ENCODE measurements at regions not wholly inside any gene's neighbourhood (a gene's known extent, or its start where the extent isn't known, plus 50 kb on each side); places are given as distances from the start of the nearest gene placed in this dataset.

DNA sequence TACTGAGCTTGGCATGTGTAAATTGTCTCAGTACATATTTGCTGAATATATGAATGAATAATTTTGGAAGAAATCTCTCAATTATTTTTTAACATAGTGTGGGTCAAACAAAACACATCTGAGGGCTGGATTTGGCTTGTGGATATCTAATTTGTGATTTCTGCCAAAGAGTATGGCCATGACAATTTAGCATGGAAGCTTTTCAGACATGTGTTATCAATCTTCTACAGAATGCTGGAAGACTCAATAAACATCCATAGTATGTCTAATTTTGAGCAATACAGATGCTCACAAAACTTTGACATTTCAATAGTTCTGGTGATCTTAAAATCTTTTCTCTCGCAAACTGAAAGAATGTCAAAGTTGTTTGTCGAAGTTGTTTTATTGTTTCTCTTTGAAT lies 214.1 kb upstream of the ANKH start:
- H3K27ac ChIP-seq (ENCODE audit: low read depth, low read length), result no peak overlapping the region
- 74 to 92% (median 89%) methylated on average over 2 of the region's 2 CpGs for WGBS, 3 donors

DNA sequence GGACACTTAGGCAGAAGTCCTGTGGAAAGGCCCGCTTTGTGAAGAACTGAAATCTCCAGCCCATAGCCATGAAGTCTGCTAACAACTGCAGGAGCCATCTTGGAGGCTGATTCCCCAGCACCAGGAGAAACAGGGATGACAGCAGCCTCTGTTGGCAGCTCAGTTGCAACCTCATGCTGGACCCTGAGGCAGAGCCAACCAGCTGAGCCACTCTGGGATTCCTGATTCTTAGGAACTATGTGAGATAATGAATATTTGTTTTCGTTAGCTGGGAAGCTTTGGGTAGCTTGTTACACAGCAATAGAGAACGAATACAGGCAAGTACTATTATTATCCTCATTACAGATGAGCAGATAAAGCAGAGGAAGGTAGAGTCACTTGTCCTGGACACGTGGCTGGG lies 210.5 kb upstream of the ANKH start:
- 51 to 79% (median 72%) methylated on average over 4 of the region's 4 CpGs for WGBS, 3 donors
- no peak overlapping the region for H3K27ac ChIP-seq (ENCODE audit: low read depth, low read length)

DNA sequence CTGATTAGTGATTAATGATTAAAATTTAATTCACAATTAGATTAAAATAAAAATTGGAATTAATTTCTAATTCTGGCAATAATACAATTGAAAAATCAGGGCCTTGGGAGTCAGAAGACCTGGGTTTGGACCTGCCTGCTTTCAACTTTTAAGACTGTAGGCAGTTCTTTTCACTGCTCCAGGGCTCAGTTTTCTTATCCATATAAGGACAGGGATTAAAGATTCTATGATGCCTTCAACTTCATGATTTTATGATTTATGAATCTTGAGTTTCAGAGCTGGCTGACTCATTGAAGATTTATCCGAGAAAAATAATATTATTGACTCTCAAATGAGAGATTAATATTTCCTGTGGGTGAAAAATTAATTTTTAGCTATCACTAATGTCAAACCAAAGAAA lies 208.6 kb upstream of the ANKH start:
- 30 to 69% (median 58%) methylated on average over 1 of the region's 1 CpG for WGBS, 3 donors
- no peak overlapping the region for H3K27ac ChIP-seq (ENCODE audit: low read depth, low read length)

DNA sequence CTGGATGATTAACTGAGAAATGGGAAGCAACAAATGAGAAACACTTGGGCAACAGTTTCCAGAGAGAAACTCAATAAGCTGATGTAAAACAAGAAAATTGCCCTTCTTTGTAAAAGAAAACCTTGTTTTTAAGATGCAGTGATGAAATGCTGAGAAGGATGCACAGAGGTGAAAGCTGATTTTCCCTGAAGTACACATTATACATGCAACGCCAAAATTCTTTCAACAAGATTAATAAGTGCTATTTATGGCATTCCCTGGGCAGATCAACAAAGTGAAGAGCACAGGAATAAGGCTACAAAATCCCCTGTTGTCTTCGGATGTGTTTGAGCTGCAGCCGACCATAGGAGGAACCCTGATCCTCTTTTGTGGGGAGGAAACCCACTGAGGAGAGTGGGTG lies 208.0 kb upstream of the ANKH start:
- WGBS, 3 donors, result 64 to 73% (median 68%) methylated on average over 3 of the region's 3 CpGs
- no peak overlapping the region for H3K27ac ChIP-seq (ENCODE audit: low read depth, low read length)

DNA sequence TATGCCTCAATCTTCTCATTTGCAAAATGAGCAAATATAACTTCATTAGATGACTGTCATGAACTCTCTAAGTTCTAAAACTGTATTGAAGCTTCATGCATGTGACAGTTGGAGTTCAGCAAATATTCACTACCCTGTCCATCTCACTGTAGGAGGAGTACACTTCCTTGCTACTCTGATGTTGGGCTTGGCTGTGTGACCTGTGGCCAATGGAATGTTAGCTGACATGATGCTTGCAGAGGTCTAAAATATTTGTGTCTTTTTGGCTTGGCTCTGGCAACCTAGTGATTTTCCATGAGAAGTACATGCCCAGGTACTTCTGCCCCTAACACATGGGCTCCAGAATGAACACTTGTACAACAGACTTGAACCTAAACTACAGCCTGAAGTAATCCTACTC lies 203.1 kb upstream of the ANKH start:
- no peak overlapping the region for H3K27ac ChIP-seq (ENCODE audit: low read depth, low read length)

DNA sequence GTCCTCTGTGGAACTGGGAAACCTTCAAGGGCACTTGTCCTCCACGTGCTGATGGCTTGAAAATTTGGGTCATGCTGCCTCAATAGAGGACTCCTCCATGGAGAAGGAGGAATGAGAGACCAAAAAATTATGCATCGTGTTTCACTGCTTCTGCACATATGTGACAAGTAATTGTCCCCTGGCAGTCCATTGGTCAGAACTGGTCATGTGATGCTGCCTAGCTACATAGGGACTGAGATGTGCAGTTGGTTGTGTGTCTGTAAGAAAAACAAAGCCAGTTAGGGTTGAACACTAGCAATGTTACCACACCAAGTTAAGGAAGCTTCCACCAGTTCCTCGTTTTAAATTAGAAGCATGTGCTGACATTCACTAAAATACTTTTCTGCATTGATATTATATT lies 201.9 kb upstream of the ANKH start:
- WGBS, 3 donors, result 58 to 80% (median 78%) methylated on average over 3 of the region's 3 CpGs
- no peak overlapping the region for H3K27ac ChIP-seq (ENCODE audit: low read depth, low read length)

DNA sequence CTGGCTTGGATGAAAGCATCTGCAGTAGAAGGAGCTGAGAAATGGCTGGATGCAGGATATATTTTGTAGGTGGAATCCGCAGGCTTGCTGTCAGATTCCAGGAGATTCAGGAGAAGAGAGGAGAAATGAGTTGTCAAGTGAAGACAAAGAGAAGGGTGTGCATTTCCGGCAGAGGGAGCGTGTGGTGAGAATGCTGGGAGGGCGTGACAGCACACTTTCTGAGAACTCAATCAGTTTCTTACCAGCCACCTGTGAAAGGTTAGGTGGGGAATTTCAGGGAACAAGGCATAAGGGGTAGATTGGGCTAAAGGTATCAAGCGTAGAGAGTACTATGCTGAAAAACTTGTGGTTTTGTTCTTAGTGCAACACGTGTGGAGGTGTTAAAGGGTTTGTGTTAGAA lies 199.3 kb upstream of the ANKH start:
- 73 to 89% (median 89%) methylated on average over 6 of the region's 6 CpGs for WGBS, 3 donors
- H3K27ac ChIP-seq (ENCODE audit: low read depth, low read length), result no peak overlapping the region

DNA sequence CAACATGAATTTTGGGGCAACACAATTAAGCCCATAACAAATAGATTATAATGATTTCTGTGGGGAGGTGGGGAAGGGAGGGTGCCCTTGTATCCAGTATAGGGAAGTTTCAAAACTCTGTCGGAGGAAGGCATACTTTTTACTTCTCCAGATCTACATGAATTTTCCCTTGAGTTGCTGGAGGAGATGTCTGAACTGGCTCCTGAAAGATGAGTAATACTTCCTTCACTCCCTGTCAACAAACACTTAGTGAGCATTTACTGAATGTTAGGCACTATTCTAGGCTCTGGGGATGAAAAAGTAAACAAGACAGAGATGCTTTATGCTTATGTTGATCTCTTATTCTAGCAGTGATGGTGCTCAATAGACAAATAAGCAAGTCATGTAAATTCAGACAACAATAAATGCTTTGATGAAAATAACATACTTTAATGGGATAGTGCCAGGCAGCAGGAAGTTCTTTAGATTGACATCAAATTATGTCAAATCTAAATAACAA lies 197.9 kb upstream of the ANKH start:
- no peak overlapping the region for H3K27ac ChIP-seq (ENCODE audit: low read depth, low read length)
- 73 to 85% (median 81%) methylated on average over 1 of the region's 1 CpG for WGBS, 3 donors

DNA sequence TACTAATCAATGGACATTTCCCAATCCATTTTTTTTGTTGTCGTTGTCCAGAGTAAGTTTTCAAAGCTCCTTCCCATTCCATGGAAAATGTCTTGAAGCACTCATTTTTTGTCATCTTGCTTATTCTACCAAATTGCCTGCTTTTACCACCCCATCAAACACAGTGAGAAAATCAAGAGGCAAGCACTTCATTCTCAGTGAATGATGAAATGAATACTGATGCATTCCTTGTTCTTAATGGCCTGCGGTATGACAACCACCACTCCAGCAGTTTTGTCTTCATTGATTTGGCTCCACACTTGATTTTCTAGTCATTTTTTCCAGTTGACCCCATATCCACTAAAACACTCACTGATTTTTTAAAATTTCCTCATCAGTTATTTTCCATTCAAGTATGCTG lies 193.5 kb upstream of the ANKH start:
- H3K27ac ChIP-seq (ENCODE audit: low read depth, low read length), result no peak overlapping the region
- 60 to 79% (median 71%) methylated on average over 2 of the region's 2 CpGs for WGBS, 3 donors

DNA sequence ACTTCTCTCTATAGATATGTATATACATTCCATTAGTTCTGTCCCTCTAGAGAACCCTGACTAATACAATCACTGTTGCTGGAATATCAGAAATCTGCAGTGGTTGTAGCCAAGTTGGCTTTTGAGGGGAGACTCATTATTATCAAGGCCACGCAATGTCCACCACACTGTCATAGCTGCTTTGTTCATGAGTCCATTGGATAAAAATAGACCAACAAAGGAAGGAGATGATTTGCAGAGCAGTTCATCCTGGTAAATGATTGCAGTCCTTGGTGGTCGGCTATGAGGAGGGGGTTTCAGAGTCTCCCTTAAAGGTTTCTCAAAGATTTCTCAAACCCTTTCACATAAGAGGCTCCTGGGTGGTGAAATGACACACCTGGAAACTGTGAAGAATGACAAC lies 192.8 kb upstream of the ANKH start:
- no peak overlapping the region for H3K27ac ChIP-seq (ENCODE audit: low read depth, low read length)
- 57 to 84% (median 77%) methylated on average over 2 of the region's 2 CpGs for WGBS, 3 donors

DNA sequence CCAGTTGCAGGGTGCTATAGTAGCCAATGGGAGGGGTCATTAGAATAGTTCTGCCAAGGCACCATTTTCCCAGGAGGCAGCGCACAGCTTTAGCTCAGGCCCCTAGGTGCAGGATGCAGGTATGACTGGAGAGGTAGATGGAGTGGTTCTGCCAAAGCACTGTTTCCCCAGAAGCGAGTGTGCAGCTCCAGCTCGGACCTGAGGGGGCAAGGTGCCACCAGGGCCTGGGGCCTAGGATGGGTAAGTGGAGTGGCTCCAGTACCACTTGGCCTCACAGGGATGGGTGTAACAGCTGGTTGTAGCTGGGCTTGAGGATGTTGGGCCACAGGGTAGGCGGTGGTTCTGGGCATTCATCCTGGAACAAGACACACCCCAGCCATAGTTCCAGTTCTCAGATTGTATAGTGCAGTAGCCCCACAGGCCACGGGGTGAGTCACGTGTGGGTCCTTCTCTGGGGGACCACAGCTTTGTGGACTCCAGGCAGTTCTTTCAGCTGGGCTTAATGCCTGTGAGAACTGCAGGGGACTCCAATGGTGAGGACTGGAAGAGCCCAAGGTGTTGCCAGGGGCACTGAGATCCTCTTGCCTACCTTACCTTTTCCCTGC lies 185.5 kb upstream of the ANKH start:
- H3K27ac ChIP-seq (ENCODE audit: low read depth, low read length), result no peak overlapping the region
- WGBS, 3 donors, result 89 to 94% (median 91%) methylated on average over 6 of the region's 6 CpGs

DNA sequence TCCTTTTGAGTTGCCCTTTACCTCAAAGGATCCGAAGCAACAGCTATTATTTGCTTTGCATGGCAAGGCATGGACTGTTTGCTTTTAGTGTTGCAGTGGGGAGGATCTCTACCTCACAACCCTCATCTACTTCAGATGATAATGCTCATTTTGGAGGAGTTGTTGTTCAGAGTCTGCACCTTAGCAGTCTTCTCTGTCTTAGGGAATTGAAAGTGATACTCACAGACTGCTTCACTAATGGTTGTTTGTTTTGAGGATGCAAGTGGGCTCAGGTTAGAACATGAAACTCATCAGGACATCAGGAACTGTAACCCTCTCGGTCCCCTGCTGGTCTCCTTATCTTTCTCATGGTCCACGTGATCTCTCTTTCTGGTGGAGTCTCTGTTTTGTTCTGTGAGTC lies 172.9 kb upstream of the ANKH start:
- 70 to 80% (median 77%) methylated on average over 3 of the region's 3 CpGs for WGBS, 3 donors
- no peak overlapping the region for H3K27ac ChIP-seq (ENCODE audit: low read depth, low read length)

DNA sequence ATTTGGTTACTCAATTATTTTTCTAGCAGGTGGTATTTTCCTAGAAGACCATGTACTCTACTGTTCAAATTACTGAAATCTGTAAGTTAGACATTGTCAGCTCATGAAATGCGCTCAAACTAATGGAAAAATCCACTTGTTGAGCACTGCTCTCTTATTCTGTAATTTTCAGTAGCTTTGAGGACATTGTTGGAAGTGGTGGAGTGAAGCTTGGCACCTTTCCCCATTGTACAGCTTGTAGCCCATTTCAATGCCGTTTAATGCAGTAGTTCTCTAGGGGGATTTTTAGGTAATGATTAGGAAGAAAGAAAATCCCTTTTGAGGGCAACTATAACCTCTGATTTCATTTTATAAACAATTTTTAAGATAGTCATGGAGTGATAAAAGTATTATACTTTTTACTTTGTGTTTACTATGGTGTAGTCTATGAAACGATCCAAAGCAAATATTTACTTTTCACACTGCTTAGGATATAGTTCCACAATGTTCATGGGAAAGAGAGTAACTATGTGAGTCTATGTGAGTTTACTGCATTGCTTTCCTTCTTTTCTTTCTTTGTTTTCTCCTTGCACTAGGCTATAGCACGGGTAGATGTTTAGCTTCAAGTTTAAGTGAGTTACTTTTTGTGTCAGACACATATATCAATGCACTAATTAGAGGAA lies 165.8 kb upstream of the ANKH start:
- WGBS, 3 donors, result 42 to 82% (median 70%) methylated on average over 4 of the region's 4 CpGs
- no peak overlapping the region for H3K27ac ChIP-seq (ENCODE audit: low read depth, low read length)

DNA sequence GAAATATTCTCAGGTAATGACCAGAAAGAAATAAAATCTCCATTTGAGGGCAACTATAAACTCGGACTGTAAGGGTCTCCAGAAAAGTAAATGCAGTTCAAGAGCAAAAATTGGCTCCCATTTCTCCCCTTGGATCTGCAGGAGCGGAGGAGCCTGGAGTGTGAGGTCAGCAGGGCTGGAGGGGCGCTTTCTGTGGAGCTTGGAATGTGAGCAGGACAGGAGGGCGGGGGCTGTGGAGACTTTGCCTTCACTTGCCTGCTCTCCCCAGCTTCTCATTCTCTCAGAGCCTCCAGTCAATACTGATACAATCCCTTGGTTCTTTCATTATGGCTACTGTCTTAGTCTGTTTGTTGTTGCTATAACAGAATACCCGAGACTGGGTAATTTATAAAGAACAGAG lies 162.8 kb upstream of the ANKH start:
- 74 to 82% (median 76%) methylated on average over 5 of the region's 5 CpGs for WGBS, 3 donors
- no peak overlapping the region for H3K27ac ChIP-seq (ENCODE audit: low read depth, low read length)

DNA sequence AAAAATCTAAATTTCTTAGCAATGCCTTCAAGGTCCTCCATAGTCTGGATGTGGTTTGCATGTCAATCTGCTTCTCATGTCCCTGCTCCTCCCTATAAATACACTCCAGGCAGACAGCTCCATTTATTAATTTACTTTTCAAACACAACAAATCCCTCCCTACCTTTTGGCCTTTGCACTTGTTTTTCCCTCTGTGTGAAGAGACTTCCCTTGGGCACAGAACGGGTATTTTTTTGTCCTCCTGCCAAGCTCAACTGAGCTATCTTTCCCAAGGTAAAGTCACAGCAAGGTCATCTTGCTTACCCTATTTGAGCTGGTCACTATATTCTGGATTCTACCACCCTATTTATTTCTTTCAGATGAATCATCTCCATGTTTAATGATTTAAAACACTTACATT lies 159.6 kb upstream of the ANKH start:
- 23 to 69% (median 39%) methylated on average over 1 of the region's 1 CpG for WGBS, 3 donors
- H3K27ac ChIP-seq (ENCODE audit: low read depth, low read length), result no peak overlapping the region

DNA sequence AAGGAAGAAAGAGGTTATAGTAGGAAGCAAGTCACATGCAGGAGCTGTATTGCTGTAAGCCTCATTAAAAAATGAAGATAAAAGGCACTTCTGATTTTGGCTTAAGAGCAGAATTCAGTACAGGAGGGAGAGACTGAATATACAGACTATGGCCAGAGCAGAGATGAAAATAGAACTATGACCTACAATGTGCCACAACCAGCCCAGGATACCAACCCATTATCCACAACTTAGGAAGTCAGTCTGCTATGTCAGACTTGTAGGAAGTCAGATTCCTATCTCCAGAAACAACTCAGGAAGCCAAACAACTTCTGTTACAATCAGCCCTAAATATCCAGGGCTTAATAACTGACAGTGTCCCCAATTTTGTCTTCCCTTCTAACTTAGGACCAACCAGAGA lies 156.2 kb upstream of the ANKH start:
- H3K27ac ChIP-seq (ENCODE audit: low read depth, low read length), result no peak overlapping the region

DNA sequence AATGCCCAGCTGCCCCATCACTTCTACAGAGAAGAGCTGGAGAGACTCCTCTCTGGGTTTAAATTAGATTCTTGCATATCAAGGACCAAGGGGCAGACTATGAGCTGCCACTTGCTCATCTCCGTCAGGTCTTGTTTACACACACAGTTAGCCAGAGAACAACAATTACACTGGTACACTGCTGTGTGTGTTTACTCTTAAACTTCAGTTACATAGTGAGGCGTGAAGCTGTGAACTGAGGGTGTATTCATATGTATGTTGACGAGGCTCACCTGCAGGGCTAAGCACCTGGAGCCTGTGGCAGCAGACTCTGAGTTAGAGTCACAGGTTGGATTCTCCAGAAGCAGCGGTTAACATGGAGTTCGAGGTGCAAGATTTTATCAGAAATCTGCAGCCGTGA lies 155.4 kb upstream of the ANKH start:
- 57 to 74% (median 74%) methylated on average over 6 of the region's 6 CpGs for WGBS, 3 donors
- no peak overlapping the region for H3K27ac ChIP-seq (ENCODE audit: low read depth, low read length)

DNA sequence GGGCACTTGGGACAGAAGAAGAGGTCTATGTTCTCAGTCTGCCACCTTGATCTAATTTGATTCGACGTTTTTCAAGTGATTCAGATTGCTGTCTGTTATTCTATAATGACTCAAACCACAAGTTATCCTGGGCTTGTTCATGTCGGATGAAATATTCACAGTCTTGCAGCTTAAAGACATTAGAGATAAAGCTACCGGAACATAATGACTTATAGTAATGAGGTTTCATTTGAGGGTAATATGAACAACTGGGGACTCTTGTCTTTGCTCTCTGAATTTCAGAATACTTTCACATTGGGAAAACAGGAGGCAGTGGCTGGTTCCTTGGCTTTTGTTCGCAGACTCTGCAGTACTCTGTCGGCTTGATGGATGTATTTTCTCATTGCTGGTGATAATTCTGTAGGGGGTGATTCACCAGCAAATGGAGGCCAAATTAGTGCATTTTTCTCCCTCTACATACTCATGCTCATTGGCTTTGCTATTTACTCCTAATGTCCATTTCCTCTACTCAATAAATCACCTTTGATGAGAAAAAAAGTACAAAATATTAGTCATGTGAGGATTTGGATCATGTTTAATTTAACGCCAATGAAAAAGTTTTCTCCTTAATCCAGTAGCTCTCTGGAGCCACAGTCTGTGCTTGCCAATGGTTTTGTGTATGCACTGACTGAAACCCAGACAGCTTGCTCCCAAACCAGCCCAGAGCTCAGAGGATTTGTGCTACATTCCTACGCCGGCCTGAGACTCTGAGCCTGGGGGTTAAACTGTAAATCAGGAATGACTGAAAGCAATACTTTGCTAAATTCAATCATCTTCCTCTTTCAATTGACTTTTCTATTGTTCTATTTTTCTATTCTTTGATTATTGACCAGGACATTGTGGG lies 154.7 kb upstream of the ANKH start:
- no peak overlapping the region for H3K27ac ChIP-seq (ENCODE audit: low read depth, low read length)
- WGBS, 3 donors, result 62 to 67% (median 63%) methylated on average over 9 of the region's 9 CpGs

DNA sequence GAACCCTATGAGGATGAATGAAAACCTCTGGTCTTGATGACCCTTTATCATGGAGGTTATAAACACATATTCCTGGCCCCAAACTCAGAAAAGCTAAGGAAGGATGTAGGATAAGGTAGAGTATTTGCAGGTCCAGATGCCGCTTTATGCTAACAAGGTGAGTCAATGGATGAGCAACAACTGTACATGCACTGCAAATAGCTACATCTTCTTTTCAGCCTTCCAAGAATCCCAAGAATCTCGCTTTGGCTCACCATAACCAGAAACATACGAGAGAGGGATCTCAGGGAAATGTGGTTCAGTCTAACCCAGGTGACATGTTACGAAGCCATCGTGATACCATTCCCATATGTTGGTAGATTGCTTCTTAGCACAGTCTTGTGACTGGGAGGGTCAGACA lies 152.3 kb upstream of the ANKH start:
- no peak overlapping the region for H3K27ac ChIP-seq (ENCODE audit: low read depth, low read length)
- 91 to 95% (median 94%) methylated on average over 5 of the region's 5 CpGs for WGBS, 3 donors

DNA sequence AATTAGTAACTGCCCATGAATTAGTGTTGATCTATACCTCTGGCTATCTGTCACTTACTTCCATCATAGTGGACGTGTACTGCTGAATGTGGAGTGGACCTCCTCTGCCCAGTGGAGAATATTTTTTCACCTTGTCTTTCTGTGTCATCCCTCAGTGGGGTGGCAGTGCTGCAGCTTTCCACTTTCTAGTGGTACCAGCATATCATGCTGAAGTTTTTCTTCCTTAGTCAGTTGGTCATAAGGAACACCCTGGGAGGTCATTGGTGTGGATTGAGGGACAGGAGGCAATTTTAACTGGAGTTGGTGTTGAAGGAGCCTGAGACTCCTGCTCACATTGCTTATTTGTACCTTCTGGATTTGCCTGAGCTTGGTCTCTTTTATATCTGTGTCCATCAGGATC lies 151.7 kb upstream of the ANKH start:
- H3K27ac ChIP-seq (ENCODE audit: low read depth, low read length), result no peak overlapping the region
- WGBS, 3 donors, result 64 to 94% (median 86%) methylated on average over 1 of the region's 1 CpG

Measured in adipose tissue (tissue), 3 donors.